Gastroesophageal sphincter (tissue), 3 donors: ENCODE measurements at regions not wholly inside any gene's neighbourhood (a gene's known extent, or its start where the extent isn't known, plus 50 kb on each side); places are given as distances from the start of the nearest gene placed in this dataset.

Source experiments
- CTCF ChIP-seq, 4 experiments: fragments of 200-600 bp in 2 of 4; fragments of 450-650 bp in 2 of 4; sonication (generic) in 1 of 4; IDR thresholded peaks; one replicate each; pipeline ENCODE4 v1.5.1; 2017 to 2019; ENCODE audit warnings: antibody characterized with exemption in 4 of 4, mild to moderate bottlenecking in 2 of 4, moderate library complexity in 2 of 4
- EP300 ChIP-seq: sonication (generic); formaldehyde crosslinking; IDR thresholded peaks from one replicate; pipeline ENCODE4 v1.6.1; 2017; ENCODE audit warnings: antibody characterized with exemption, mild to moderate bottlenecking
- POLR2A ChIP-seq, 2 donors: fragments of 450-650 bp; IDR thresholded peaks; one replicate each; pipeline ENCODE4 v1.6.1; 2017; ENCODE audit warnings: antibody characterized with exemption in 2 of 2, mild to moderate bottlenecking in 2 of 2, moderate library complexity in 1 of 2
- POLR2AphosphoS5 ChIP-seq: sonication (generic); formaldehyde crosslinking; IDR thresholded peaks from one replicate; pipeline ENCODE4 v1.6.1; 2017; ENCODE audit warnings: antibody characterized with exemption

DNA sequence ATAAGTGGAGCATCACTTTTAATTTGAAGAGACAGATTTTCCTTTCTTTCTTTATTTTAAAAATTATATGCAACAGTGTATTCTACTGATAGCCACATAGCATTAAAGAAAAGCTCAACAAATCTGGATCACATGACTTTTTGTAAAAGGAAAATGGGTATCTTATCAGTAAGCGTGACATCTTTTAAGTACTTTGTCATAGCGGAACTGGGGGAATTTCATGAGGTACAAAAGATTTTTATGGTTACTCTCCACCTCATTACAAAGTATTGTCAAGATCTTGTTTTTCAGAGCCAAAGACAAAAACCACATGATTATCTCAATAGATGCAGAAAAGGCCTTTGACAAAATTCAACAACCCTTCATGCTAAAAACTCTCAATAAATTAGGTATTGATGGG, 219.6 kb upstream of the ZPLD1 start:
- TF ChIP-seq CTCF (IDR thresholded peaks at IDR 0.05) (no peak), POLR2AphosphoS5 (no peak), POLR2A (IDR thresholded peaks at IDR 0.05) (no peak), EP300 (no peak)
